Heart right ventricle (tissue), 16 donors: ENCODE measurements at regions not wholly inside any gene's neighbourhood (a gene's known extent, or its start where the extent isn't known, plus 50 kb on each side); places are given as distances from the start of the nearest gene placed in this dataset.

Experiments
- ATAC-seq, 8 donors: fragments of 200-7000 bp; cut with Tn5 transposase; one replicate each; pipeline ENCODE4 v1.9.1; 2020; ENCODE audit warnings: mild to moderate bottlenecking in 8 of 8, moderate library complexity in 8 of 8, moderate number of reproducible peaks in 1 of 8
- DNase-seq, 2 donors: peaks; one replicate each; pipeline ENCODE4 v3.0.0-alpha.2; 2020
- H3K27ac ChIP-seq, 10 donors: fragments of 200-600 bp; sonication (generic) in 2 of 10; one replicate each; pipeline versions ENCODE4 v1.5.0 to v1.8.0; 2020 to 2022; ENCODE audit warnings: mild to moderate bottlenecking in 3 of 10
- H3K27me3 ChIP-seq, 7 donors: fragments of 200-600 bp; one replicate each; pipeline ENCODE4 v1.8.0; 2021 to 2022; ENCODE audit warnings: mild to moderate bottlenecking in 2 of 7
- H3K36me3 ChIP-seq, 9 donors: fragments of 200-600 bp; sonication (generic) in 1 of 9; one replicate each; pipeline versions ENCODE4 v1.5.0 to v1.8.0; 2020 to 2022; ENCODE audit warnings: mild to moderate bottlenecking in 2 of 9
- H3K4me1 ChIP-seq, 9 donors: fragments of 200-600 bp; sonication (generic) in 1 of 9; one replicate each; pipeline versions ENCODE4 v1.5.0 to v1.8.0; 2020 to 2022; ENCODE audit warnings: mild to moderate bottlenecking in 4 of 9
- H3K4me3 ChIP-seq, 10 donors: fragments of 200-600 bp; sonication (generic) in 2 of 10; one replicate each; pipeline versions ENCODE4 v1.5.0 to v1.8.0; 2020 to 2022; ENCODE audit warnings: mild to moderate bottlenecking in 7 of 10, moderate library complexity in 2 of 10
- H3K9me3 ChIP-seq, 11 donors: fragments of 200-600 bp in 10 of 11; sonication (generic) in 2 of 11; one replicate each; pipeline versions ENCODE4 v1.5.0 to v1.8.0; 2013 to 2022; ENCODE audit warnings: mild to moderate bottlenecking in 2 of 11, control low read depth in 1 of 11, moderate library complexity in 1 of 11
- WGBS, 2 donors: extraction: QIAGEN DNeasy Blood & Tissue Kit; methylation state at CpG; one replicate each; pipeline ENCODE4 v1.1.7; 2013; ENCODE audit warnings: inconsistent platforms in 1 of 2; 5-methylcytosine and 5-hydroxymethylcytosine counted together
- intact Hi-C, 10 donors: fragments of 100-400 bp; cut with DNase I; formaldehyde crosslinking; loops; one replicate each; pipeline versions ENCODE4 v1.11.1 to v1.14.2; 2022
- TF ChIP-seq, protein P1 (sequence below), 9 donors: fragments of 200-600 bp; sonication (generic) in 2 of 9; IDR thresholded peaks; one replicate each; pipeline versions ENCODE4 v1.5.0 to v1.8.0; 2021 to 2022; ENCODE audit warnings: antibody characterized with exemption in 9 of 9, mild to moderate bottlenecking in 5 of 9, moderate library complexity in 1 of 9
- donor health status: Arrhythmogenic right ventricular cardiomyopathy.
- donor health status: ischemic (EF 13 %, LVEDD 7.1; RV severe dilation, severe dysfunction).
- donor health status: healthy with polysubstance abuse.
- donor health status: DM: no; HTN: yes; CAD: no.
- donor health status: DM: no; HTN: no; CAD: no.
- donor health status: ischemic (EF 25% LVEDD 6.9; RV normal size, moderate dysfunction).
- donor health status: ischemic (EF 25% LVEDD 5.7; RV mildly dilated, moderate dysfunction).
- donor health status: healthy.
- donor health status: DM: yes; HTN: yes; CAD: no.
- donor health status: Ischemic cardiomyopathy.
- donor health status: ischemic (EF 35%, LVEDD 5.7; RV mildly dilated, moderate dysfunction).
- donor health status: nonischemic (EF 11% LVEDD 7.7; RV severe dilation, severe dysfunction).
- donor health status: DM: yes; HTN: yes; CAD: no.
- donor health status: PGD.
- donor health status: ischemic (EF 29% LVEDD 5.4; RV normal size, mild dysfunction).
- donor health status: nonischemic (EF 23%, LVEDD 6.1; RV moderate dilation, normal function).

DNA sequence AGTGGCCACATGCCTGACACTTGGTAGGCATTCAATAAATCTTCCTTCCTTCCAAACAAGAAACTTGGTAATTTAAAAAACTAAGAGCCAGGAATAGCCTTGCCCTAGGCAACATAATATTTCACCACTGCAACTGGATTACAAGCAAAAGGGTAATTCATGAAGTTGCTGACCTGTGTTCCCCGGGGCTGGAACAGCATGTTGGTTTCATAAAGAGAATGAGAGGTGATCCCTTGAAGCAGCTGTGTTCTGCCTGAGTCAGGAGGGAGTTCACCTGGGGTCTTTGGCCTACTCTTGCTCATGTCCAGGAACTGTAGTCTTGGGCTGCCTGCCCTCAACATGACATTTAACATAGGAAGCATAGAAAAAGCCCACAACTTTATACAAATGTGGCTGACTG is 329.0 kb upstream of the DAB1 start:
- intact Hi-C loops, result no loop called here
- ATAC-seq (no peak), DNase-seq (no peak)
- TF ChIP-seq, protein P1, sequence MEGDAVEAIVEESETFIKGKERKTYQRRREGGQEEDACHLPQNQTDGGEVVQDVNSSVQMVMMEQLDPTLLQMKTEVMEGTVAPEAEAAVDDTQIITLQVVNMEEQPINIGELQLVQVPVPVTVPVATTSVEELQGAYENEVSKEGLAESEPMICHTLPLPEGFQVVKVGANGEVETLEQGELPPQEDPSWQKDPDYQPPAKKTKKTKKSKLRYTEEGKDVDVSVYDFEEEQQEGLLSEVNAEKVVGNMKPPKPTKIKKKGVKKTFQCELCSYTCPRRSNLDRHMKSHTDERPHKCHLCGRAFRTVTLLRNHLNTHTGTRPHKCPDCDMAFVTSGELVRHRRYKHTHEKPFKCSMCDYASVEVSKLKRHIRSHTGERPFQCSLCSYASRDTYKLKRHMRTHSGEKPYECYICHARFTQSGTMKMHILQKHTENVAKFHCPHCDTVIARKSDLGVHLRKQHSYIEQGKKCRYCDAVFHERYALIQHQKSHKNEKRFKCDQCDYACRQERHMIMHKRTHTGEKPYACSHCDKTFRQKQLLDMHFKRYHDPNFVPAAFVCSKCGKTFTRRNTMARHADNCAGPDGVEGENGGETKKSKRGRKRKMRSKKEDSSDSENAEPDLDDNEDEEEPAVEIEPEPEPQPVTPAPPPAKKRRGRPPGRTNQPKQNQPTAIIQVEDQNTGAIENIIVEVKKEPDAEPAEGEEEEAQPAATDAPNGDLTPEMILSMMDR (IDR thresholded peaks at IDR 0.05), result no peak
- Histone ChIP-seq H3K4me3 (no peak overlapping the region), H3K36me3 (no peaks in the 10 kb centered on the region), H3K4me1 (no peaks in the 10 kb centered on the region), H3K27ac (no peak overlapping the region), H3K9me3 (no peaks in the 10 kb centered on the region), H3K27me3 (no peaks in the 10 kb centered on the region)
- 86 to 95% methylated on average over 1 of the region's 1 CpG for WGBS, 2 donors

DNA sequence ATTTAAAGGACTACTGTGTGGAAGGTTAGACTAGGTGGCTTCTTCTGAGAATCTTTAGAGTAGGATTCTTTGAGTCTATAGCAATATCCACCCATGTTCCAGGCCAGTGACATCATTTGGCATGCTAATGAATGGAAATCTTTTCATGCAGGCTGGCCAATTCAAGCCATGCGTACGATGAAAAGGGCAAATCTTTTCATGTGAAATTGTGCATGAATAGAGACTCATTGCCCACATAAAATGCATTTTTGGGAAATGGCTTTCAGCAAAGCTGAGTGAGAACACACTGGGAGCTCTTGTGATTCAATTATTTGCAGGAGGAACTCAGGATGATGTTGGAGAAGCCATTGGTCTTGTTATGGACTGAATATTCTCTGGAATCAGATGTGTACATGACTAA is 324.9 kb upstream of the DAB1 start:
- H3K27ac ChIP-seq, result no peak overlapping the region
- H3K4me3 ChIP-seq, result no peak overlapping the region
- no peaks in the 10 kb centered on the region for H3K27me3 ChIP-seq
- TF ChIP-seq, protein P1 (IDR thresholded peaks at IDR 0.05), result no peak
- WGBS, 2 donors, result 85 to 93% methylated on average over 2 of the region's 2 CpGs
- H3K36me3 ChIP-seq, result no peaks in the 10 kb centered on the region
- no peak for DNase-seq
- no peak for ATAC-seq
- intact Hi-C loops, result no loop called here
- no peaks in the 10 kb centered on the region for H3K4me1 ChIP-seq
- H3K9me3 ChIP-seq, result no peaks in the 10 kb centered on the region

DNA sequence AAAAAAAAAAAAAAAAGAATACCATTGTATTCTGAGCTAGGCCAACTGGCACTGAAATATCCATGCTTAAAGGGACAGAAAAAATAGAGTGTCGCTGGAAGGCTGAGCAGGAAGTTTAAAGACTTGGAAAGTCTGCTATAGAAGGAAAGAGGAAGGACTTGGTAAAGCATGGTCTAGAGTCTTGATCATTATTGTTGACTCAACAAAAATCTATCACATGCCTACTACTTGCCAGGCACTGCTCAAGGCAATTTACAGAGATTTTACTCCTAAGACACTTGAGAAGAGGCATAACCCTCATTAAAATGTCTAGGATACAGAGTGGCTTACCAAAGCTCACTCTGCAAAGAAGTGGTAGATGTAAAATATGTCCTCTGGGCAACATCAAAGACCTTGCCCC is 324.0 kb upstream of the DAB1 start:
- ATAC-seq (no peak), DNase-seq (no peak)
- Histone ChIP-seq H3K9me3 (no peaks in the 10 kb centered on the region), H3K4me1 (no peaks in the 10 kb centered on the region), H3K36me3 (no peaks in the 10 kb centered on the region), H3K27me3 (no peaks in the 10 kb centered on the region), H3K27ac (no peak overlapping the region), H3K4me3 (no peak overlapping the region)
- TF ChIP-seq, protein P1 (IDR thresholded peaks at IDR 0.05), result no peak
- WGBS, 2 donors, result 82 to 87% methylated on average over 1 of the region's 1 CpG
- intact Hi-C loops, result no loop called here

DNA sequence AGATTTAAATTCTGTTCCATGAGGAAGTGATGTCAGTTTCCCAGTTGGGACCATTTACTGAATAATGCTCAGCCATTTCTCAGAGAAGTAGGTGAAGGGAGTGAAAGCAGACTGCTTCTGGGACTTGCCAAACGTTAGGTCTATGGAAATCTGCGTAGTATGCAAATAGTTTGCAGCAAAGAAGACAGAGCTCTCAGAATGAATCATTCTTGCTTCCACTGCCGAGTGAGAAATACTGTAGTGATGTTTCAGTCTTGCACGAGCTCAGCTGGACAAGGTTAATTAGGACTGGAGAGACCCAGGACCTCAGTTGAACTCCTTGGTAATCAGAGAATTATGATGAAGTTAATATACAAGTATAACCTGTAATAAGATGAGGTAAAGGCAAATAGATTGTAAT is 317.7 kb upstream of the DAB1 start:
- Histone ChIP-seq H3K36me3 (no peaks in the 10 kb centered on the region), H3K4me1 (no peaks in the 10 kb centered on the region), H3K27me3 (peaks cover 0 to 4% (median 0%) of the 10 kb centered on the region in 7 donors), H3K27ac (no peak overlapping the region), H3K4me3 (no peak overlapping the region), H3K9me3 (no peaks in the 10 kb centered on the region)
- TF ChIP-seq, protein P1 (IDR thresholded peaks at IDR 0.05), result no peak
- DNase-seq (no peak), ATAC-seq (no peak)
- 80 to 82% methylated on average over 4 of the region's 4 CpGs for WGBS, 2 donors
- intact Hi-C loops, result no loop called here

DNA sequence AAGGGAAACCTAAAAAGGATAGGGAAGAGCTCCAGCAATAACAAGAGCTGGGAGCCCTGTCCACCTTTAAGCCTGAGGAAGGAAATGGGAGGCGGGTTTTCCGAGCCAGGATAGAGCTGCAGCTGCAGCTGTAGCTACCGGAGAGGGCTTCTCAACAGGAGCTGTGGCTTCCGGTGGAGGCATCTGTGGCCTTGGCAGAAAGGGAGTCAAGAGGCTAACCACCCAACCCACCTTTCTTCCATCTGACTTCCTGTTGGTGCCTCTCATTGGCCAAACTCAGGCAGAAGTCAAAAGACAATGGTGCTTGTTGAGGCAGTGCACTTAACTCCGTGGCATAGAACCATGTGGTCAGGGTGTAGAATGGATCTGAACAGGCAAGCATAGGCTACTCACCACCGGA is 313.1 kb upstream of the DAB1 start:
- Histone ChIP-seq H3K27ac (no peak overlapping the region), H3K27me3 (peaks cover 0 to 4% (median 0%) of the 10 kb centered on the region in 7 donors), H3K9me3 (no peaks in the 10 kb centered on the region), H3K4me3 (no peak overlapping the region), H3K4me1 (no peaks in the 10 kb centered on the region), H3K36me3 (no peaks in the 10 kb centered on the region)
- DNase-seq (no peak), ATAC-seq (no peak)
- TF ChIP-seq, protein P1 (IDR thresholded peaks at IDR 0.05), result no peak
- intact Hi-C loops, result no loop called here
- 60 to 64% methylated on average over 6 of the region's 6 CpGs for WGBS, 2 donors
